ENCODE measurements at regions not wholly inside any gene's neighbourhood (a gene's known extent, or its start where the extent isn't known, plus 50 kb on each side); places are given as distances from the start of the nearest gene placed in this dataset.
"Not testable (repeated sequence)": the region's sequence is repeated elsewhere in the genome, so short reads cannot be mapped to it uniquely, and the experiment has no call there.

GRCh38 chr4:147137280-147137679, 191.6 kb upstream of the TTC29 start:
- no peak overlapping the region for H3K4me3 Mint-ChIP-seq
- no peaks in the 10 kb centered on the region for H3K4me1 Mint-ChIP-seq (ENCODE audit: low read depth)
- no peak overlapping the region for H3K27ac Mint-ChIP-seq
- no peaks in the 10 kb centered on the region for H3K36me3 Mint-ChIP-seq
- H3K27me3 Mint-ChIP-seq = peaks cover 7% of the 10 kb centered on the region
- no peaks in the 10 kb centered on the region for H3K9me3 Mint-ChIP-seq (ENCODE audit: low read depth)

DNA sequence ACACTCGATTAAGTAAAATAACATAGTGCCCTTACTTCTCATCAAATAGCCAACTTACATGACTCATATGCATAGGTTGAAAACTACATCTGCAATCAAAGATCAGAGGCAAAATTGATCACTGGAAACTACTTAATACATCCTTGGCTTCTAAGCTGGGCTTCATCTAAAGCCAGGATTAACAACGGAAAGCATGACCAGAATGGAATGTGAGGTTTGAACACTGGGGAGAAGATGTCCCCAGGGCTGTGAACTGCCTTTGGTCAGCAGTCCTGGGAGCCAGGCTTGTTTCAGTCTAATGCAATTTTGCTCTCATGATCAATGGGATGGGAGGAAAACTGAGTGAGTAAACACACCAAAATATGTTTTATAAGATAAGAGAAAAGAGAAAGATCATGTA, 192.5 kb upstream of the TTC29 start:
- Mint-ChIP-seq H3K9me3 (ENCODE audit: low read depth) (no peaks in the 10 kb centered on the region), H3K4me3 (no peak overlapping the region), H3K27me3 (peaks cover 7% of the 10 kb centered on the region), H3K36me3 (no peaks in the 10 kb centered on the region), H3K4me1 (ENCODE audit: low read depth) (no peaks in the 10 kb centered on the region), H3K27ac (no peak overlapping the region)

DNA sequence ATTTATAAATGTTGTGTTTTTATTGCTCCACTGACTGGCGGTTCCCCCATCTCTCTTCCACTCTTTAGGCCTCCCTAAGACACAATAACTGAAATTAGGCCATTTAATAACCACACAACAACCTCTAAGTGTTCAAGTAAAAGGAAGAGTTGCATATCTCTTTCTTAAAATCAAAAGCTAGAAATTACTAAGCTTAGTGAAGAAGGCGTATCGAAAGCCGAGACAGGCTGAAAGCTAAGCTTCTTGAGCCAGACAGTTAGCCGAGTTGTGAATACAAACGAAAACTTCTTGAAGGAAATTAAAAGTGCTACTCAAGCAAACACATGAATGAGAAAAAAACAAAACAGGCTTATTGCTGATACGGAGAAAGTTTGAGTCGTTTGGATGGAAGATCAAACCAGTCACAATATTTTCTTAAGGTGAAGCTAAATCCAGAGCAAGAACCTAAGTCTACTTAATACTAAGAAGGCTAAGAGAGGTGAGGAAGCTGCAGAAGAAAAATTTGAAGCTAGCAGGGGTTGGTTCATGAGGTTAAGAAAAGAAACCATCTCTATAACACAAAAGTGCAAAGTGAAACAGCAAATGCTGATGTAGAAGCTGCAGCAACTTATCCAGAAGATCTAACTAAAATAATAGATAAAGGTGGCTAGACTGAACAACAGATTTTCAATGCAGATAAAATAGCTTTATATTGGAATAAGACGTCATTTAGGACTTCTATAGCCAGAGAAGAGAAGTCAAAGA, 194.0 kb upstream of the TTC29 start:
- Mint-ChIP-seq H3K4me3 (no peak overlapping the region), H3K9me3 (ENCODE audit: low read depth) (no peaks in the 10 kb centered on the region), H3K36me3 (no peaks in the 10 kb centered on the region), H3K27ac (no peak overlapping the region), H3K4me1 (ENCODE audit: low read depth) (no peaks in the 10 kb centered on the region), H3K27me3 (peaks cover 7% of the 10 kb centered on the region)

GRCh38 chr4:147151763-147152162, 206.1 kb upstream of the TTC29 start:
- no peaks in the 10 kb centered on the region for H3K9me3 Mint-ChIP-seq (ENCODE audit: low read depth)
- no peaks in the 10 kb centered on the region for H3K36me3 Mint-ChIP-seq
- H3K4me3 Mint-ChIP-seq = no peak overlapping the region
- no peaks in the 10 kb centered on the region for H3K4me1 Mint-ChIP-seq (ENCODE audit: low read depth)
- H3K27me3 Mint-ChIP-seq = peaks cover 12% of the 10 kb centered on the region
- no peak overlapping the region for H3K27ac Mint-ChIP-seq

- H3K9me3 Mint-ChIP-seq (ENCODE audit: low read depth) = no peaks in the 10 kb centered on the region
- no peaks in the 10 kb centered on the region for H3K36me3 Mint-ChIP-seq
- no peaks in the 10 kb centered on the region for H3K4me1 Mint-ChIP-seq (ENCODE audit: low read depth)
- H3K27me3 Mint-ChIP-seq = peaks cover 17% of the 10 kb centered on the region
- no peak overlapping the region for H3K4me3 Mint-ChIP-seq
- H3K27ac Mint-ChIP-seq = no peak overlapping the region
These were observed 212.4 kb upstream of the TTC29 start for GRCh38 chr4:147157860-147158701.

DNA sequence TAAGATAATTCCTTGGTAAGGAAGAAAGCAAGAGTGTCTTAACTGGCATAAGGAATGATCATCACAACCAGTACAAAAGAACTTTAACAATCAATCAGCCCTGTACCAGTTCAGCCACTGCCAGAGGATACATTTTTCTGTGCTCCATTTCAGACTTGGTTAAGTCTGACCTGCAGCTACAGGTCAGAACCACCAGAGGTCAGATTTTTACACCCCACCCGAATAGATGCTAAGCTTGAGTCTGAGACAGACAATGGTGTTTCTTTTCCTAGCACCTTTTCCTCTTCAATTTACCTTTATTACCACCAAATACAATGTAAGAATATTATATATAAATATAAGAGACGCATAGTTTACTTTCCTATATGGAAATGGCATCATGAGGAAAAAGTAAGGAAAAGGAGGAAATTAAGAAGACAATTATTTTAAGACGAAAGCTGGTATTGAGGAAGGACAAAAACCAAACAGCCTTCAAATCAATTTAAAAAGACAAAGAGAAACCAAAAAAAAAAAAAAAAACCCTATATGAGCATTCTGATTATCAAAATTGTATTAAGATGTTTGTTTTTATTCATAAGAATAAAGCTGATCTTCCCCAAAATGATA, 215.3 kb upstream of the TTC29 start:
- Mint-ChIP-seq H3K36me3 (no peaks in the 10 kb centered on the region), H3K9me3 (ENCODE audit: low read depth) (no peaks in the 10 kb centered on the region), H3K27me3 (peaks cover 13% of the 10 kb centered on the region), H3K4me3 (no peak overlapping the region), H3K27ac (no peak overlapping the region), H3K4me1 (ENCODE audit: low read depth) (no peaks in the 10 kb centered on the region)

DNA sequence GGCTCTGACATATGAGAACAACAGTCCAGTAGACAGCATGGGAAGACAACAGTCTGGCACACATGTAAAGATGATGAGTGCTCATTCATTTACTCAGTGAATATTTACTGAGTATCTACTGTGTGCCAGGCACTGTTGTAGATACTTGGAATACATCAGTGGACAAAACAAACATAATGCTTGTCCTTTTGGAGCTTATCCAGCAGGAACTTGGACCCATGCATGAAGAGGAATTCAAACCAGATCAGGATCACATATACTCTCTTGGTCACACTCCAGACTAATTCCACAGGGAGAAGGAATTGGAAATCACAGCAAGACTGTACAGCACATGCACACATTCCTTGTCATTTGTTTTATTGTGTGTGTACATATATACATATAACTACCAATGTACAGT, 217.6 kb upstream of the TTC29 start:
- no peaks in the 10 kb centered on the region for H3K4me1 Mint-ChIP-seq (ENCODE audit: low read depth)
- H3K27ac Mint-ChIP-seq = no peak overlapping the region
- H3K36me3 Mint-ChIP-seq = no peaks in the 10 kb centered on the region
- H3K4me3 Mint-ChIP-seq = no peak overlapping the region
- no peaks in the 10 kb centered on the region for H3K9me3 Mint-ChIP-seq (ENCODE audit: low read depth)
- H3K27me3 Mint-ChIP-seq = peaks cover 6% of the 10 kb centered on the region

GRCh38 chr4:147168200-147168599, 222.5 kb upstream of the TTC29 start:
- not testable (repeated sequence) for H3K27ac Mint-ChIP-seq; H3K4me3 Mint-ChIP-seq; H3K9me3 Mint-ChIP-seq (ENCODE audit: low read depth); H3K27me3 Mint-ChIP-seq; H3K36me3 Mint-ChIP-seq; H3K4me1 Mint-ChIP-seq (ENCODE audit: low read depth)

DNA sequence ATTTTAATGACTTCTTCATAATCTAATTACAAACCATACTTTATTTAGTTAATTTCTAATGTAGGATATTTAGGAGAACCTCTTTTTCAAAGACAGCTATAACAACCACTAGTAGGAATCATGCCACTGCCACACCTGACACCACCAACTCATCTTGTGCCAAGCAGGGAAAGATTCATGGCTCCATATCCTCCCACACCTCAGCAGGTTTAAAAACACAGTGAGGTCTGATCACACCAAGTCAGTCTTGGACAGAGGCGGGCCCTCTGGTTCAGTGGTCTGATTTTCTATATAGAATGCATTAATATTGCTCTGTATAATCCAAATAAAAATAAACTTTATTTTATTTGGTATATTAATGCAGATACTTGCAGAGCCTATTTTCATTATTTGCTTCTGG, 227.7 kb upstream of the TTC29 start:
- H3K4me3 Mint-ChIP-seq = no peak overlapping the region
- H3K36me3 Mint-ChIP-seq = no peaks in the 10 kb centered on the region
- peaks cover 10% of the 10 kb centered on the region for H3K27me3 Mint-ChIP-seq
- H3K4me1 Mint-ChIP-seq (ENCODE audit: low read depth) = no peaks in the 10 kb centered on the region
- no peak overlapping the region for H3K27ac Mint-ChIP-seq
- H3K9me3 Mint-ChIP-seq (ENCODE audit: low read depth) = no peaks in the 10 kb centered on the region

DNA sequence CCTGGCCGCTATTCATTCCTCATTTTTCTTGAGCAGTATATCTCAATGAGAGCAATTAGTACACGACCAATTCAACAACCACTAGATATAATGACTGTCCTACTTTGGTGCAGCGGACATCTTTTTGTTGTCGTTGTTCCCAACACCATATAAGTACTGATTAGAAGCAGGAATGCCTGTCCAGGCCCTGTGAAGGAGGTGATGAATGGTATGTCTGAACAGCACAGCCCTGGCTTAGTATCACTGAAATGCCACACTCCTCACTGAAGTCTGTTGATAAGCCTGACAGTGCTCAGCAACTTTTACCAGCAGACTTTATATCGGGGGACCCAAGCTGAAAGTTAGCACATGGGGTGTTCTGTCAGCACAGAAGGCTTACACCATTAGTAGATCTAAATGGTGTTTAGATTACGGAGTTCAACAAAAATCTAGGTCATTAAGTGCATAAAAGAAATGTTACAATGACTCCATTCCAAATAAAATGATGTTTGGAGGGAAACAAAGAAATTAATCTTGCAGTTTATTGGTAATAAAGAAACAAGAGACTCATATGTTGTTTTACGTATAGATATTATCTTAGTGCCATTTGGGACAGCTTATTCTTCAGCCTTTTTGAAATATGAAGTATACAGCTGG, 228.3 kb upstream of the TTC29 start:
- Mint-ChIP-seq H3K27me3 (peaks cover 7% of the 10 kb centered on the region), H3K36me3 (no peaks in the 10 kb centered on the region), H3K4me3 (no peak overlapping the region), H3K9me3 (ENCODE audit: low read depth) (no peaks in the 10 kb centered on the region), H3K27ac (no peak overlapping the region), H3K4me1 (ENCODE audit: low read depth) (no peaks in the 10 kb centered on the region)

- H3K9me3 Mint-ChIP-seq (ENCODE audit: low read depth) = no peaks in the 10 kb centered on the region
- H3K4me1 Mint-ChIP-seq (ENCODE audit: low read depth) = no peaks in the 10 kb centered on the region
- H3K27ac Mint-ChIP-seq = no peak overlapping the region
- H3K4me3 Mint-ChIP-seq = no peak overlapping the region
- H3K27me3 Mint-ChIP-seq = peaks cover 7% of the 10 kb centered on the region
- H3K36me3 Mint-ChIP-seq = no peaks in the 10 kb centered on the region
These were observed 228.9 kb upstream of the TTC29 start for GRCh38 chr4:147174591-147174990.

GRCh38 chr4:147175460-147176025, 229.9 kb upstream of the TTC29 start:
- Mint-ChIP-seq H3K4me1 (ENCODE audit: low read depth) (no peaks in the 10 kb centered on the region), H3K36me3 (no peaks in the 10 kb centered on the region), H3K27ac (no peak overlapping the region), H3K4me3 (no peak overlapping the region), H3K27me3 (peaks cover 7% of the 10 kb centered on the region), H3K9me3 (ENCODE audit: low read depth) (no peaks in the 10 kb centered on the region)

DNA sequence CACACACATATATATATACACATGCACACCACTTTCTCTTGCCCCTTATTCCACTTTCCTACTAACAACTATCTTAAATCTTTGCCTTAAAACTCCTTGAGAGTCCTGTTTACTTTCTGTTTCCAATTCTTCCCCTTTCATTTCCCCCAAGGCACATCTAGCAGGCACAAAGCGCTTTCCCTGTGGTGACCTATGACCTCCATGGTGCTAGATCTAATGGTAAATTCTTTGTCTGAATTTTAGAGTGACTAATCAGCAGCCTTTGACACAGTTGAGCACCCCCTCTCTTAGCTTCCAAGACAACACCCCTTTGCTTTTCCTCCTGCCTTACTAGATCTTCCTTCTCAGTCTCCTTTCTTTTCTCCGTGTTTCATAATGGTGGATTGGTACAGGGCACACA, 236.4 kb upstream of the TTC29 start:
- no peak overlapping the region for H3K27ac Mint-ChIP-seq
- no peaks in the 10 kb centered on the region for H3K36me3 Mint-ChIP-seq
- no peaks in the 10 kb centered on the region for H3K9me3 Mint-ChIP-seq (ENCODE audit: low read depth)
- peaks cover 3% of the 10 kb centered on the region for H3K27me3 Mint-ChIP-seq
- H3K4me1 Mint-ChIP-seq (ENCODE audit: low read depth) = no peaks in the 10 kb centered on the region
- no peak overlapping the region for H3K4me3 Mint-ChIP-seq

DNA sequence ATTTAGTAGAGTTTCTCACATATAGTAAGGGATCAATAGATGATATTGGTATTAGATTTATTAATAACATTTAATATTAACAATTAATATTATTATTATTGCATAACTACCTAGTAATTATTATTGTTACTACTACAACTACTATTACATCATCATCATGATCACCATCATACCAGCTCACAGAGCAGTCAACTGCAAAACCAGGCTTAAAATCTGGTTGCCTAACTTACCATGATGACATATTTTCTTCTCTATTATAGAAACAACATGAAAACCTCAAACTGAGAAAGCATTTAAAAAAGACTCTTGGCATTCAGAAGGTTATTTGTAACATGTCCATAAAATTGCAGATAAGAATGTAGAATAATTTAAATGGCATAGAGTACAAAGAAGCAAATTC, 247.0 kb upstream of the TTC29 start:
- H3K9me3 Mint-ChIP-seq (ENCODE audit: low read depth) = peaks cover 4% of the 10 kb centered on the region

GRCh38 chr4:147194114-147194513, 248.4 kb upstream of the TTC29 start:
- no peaks in the 10 kb centered on the region for H3K9me3 Mint-ChIP-seq (ENCODE audit: low read depth)
- H3K4me1 Mint-ChIP-seq (ENCODE audit: low read depth) = no peaks in the 10 kb centered on the region
- H3K27ac Mint-ChIP-seq = no peak overlapping the region
- no peaks in the 10 kb centered on the region for H3K36me3 Mint-ChIP-seq
- peaks cover 5% of the 10 kb centered on the region for H3K27me3 Mint-ChIP-seq
- H3K4me3 Mint-ChIP-seq = no peak overlapping the region

More for the DNA sequence above, 247.0 kb upstream of the TTC29 start:
- H3K36me3 Mint-ChIP-seq = no peaks in the 10 kb centered on the region
- H3K27me3 Mint-ChIP-seq = peaks cover 5% of the 10 kb centered on the region
- H3K4me1 Mint-ChIP-seq (ENCODE audit: low read depth) = no peaks in the 10 kb centered on the region
- no peak overlapping the region for H3K27ac Mint-ChIP-seq
- H3K4me3 Mint-ChIP-seq = no peak overlapping the region
